Activated CD8-positive, alpha-beta memory T cell treated with anti-CD3 and anti-CD28 coated beads, Interleukin-2, amount 10 ng/mL, durations not matched to agents 7 days and 5 days (primary cell): ENCODE measurements at regions not wholly inside any gene's neighbourhood (a gene's known extent, or its start where the extent isn't known, plus 50 kb on each side); places are given as distances from the start of the nearest gene placed in this dataset.
"Not testable (repeated sequence)": the region's sequence is repeated elsewhere in the genome, so short reads cannot be mapped to it uniquely, and the experiment has no call there.

Experiments used
- ATAC-seq: fragments of 150-1000 bp; cut with Tn5 transposase; one replicate; pipeline ENCODE4 v1.10.0; 2021; ENCODE audit warnings: moderate library complexity
- CTCF ChIA-PET: fragments of 350-600 bp; sonication (Branson Sonifier 250); formaldehyde crosslinking; loops from one replicate; lab custom pipeline; 2021; ENCODE audit warnings: antibody characterized with exemption; lab: Charles Lee
- DNase-seq: peaks from one replicate; pipeline ENCODE4 v3.0.0-alpha.2; 2020
- H3K27ac Mint-ChIP-seq: one replicate; pipeline ENCODE4 v1.8.0; 2021; ENCODE audit warnings: mild to moderate bottlenecking, mixed read lengths
- H3K27me3 Mint-ChIP-seq: one replicate; pipeline ENCODE4 v1.8.0; 2021; ENCODE audit warnings: mixed read lengths
- H3K36me3 Mint-ChIP-seq: one replicate; pipeline ENCODE4 v1.8.0; 2021; ENCODE audit warnings: mild to moderate bottlenecking, mixed read lengths
- H3K4me1 Mint-ChIP-seq: one replicate; pipeline ENCODE4 v1.8.0; 2021; ENCODE audit warnings: mixed read lengths
- H3K4me3 Mint-ChIP-seq: one replicate; pipeline ENCODE4 v1.8.0; 2021; ENCODE audit warnings: mild to moderate bottlenecking, moderate library complexity, mixed read lengths
- H3K9me3 Mint-ChIP-seq: one replicate; pipeline ENCODE4 v1.8.0; 2022; ENCODE audit warnings: low read depth, mixed read lengths

GRCh38 chr5:32876791-32877190 lies 165.7 kb downstream of the NPR3 start:
- peaks cover 15% of the 10 kb centered on the region for H3K9me3 Mint-ChIP-seq
- CTCF ChIA-PET, result no interaction called here
- no peak overlapping the region for H3K27ac Mint-ChIP-seq
- ATAC-seq, result no peak
- H3K4me1 Mint-ChIP-seq, result no peaks in the 10 kb centered on the region
- no peak overlapping the region for H3K4me3 Mint-ChIP-seq
- H3K36me3 Mint-ChIP-seq, result no peaks in the 10 kb centered on the region
- DNase-seq, result no peak
- H3K27me3 Mint-ChIP-seq, result no peaks in the 10 kb centered on the region

GRCh38 chr5:32879364-32879763 lies 168.2 kb downstream of the NPR3 start:
- peaks cover 19% of the 10 kb centered on the region for H3K9me3 Mint-ChIP-seq
- ATAC-seq, H3K4me3 Mint-ChIP-seq, H3K27me3 Mint-ChIP-seq, H3K36me3 Mint-ChIP-seq, DNase-seq, H3K4me1 Mint-ChIP-seq, CTCF ChIA-PET, H3K27ac Mint-ChIP-seq: not testable (repeated sequence)

- no peak overlapping the region for H3K27ac Mint-ChIP-seq
- peaks cover 19% of the 10 kb centered on the region for H3K9me3 Mint-ChIP-seq
- no peak overlapping the region for H3K4me3 Mint-ChIP-seq
- ATAC-seq (no peak), DNase-seq (no peak)
- H3K4me1 Mint-ChIP-seq, result no peaks in the 10 kb centered on the region
- CTCF ChIA-PET, result no interaction called here
- no peaks in the 10 kb centered on the region for H3K36me3 Mint-ChIP-seq
- H3K27me3 Mint-ChIP-seq, result no peaks in the 10 kb centered on the region
These were observed 169.7 kb downstream of the NPR3 start for GRCh38 chr5:32880796-32881195.

DNA sequence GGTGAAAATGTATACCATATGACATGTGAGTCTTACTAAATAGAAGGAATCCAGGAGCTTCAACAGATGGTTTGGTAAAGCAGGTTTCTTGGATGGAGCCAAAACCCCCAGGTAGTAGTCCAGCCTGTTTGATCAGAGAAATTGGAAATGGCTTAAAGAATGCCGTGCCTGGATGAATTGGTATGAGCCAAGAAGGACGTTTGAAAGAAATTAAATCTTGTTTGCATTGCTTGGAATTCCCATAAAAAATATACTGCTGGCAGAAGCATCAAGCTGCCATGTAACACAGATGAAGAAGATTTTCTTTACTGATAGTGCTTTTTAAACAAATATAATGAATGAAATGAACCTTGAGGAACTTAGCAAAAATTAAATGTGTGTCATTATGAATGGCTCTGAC lies 176.3 kb downstream of the NPR3 start:
- H3K4me1 Mint-ChIP-seq, result no peaks in the 10 kb centered on the region
- H3K27me3 Mint-ChIP-seq, result no peaks in the 10 kb centered on the region
- no peak for DNase-seq
- H3K36me3 Mint-ChIP-seq, result no peaks in the 10 kb centered on the region
- peaks cover 9% of the 10 kb centered on the region for H3K9me3 Mint-ChIP-seq
- CTCF ChIA-PET, result no interaction called here
- no peak overlapping the region for H3K27ac Mint-ChIP-seq
- no peak for ATAC-seq
- no peak overlapping the region for H3K4me3 Mint-ChIP-seq

GRCh38 chr5:32889078-32889477 lies 178.0 kb downstream of the NPR3 start:
- H3K4me3 Mint-ChIP-seq, result no peak overlapping the region
- no peaks in the 10 kb centered on the region for H3K27me3 Mint-ChIP-seq
- no peak for DNase-seq
- no peaks in the 10 kb centered on the region for H3K36me3 Mint-ChIP-seq
- CTCF ChIA-PET, result no interaction called here
- H3K4me1 Mint-ChIP-seq, result no peaks in the 10 kb centered on the region
- no peak for ATAC-seq
- no peak overlapping the region for H3K27ac Mint-ChIP-seq
- peaks cover 3% of the 10 kb centered on the region for H3K9me3 Mint-ChIP-seq

GRCh38 chr5:32903613-32904012 lies 192.5 kb downstream of the NPR3 start:
- DNase-seq (no peak), ATAC-seq (no peak)
- Mint-ChIP-seq H3K36me3 (no peaks in the 10 kb centered on the region), H3K27me3 (no peaks in the 10 kb centered on the region), H3K4me3 (no peak overlapping the region), H3K9me3 (no peaks in the 10 kb centered on the region), H3K4me1 (no peaks in the 10 kb centered on the region), H3K27ac (no peak overlapping the region)
- CTCF ChIA-PET, result no interaction called here

GRCh38 chr5:32908641-32909040 lies 197.5 kb downstream of the NPR3 start:
- DNase-seq (no peak), ATAC-seq (no peak)
- Mint-ChIP-seq H3K27ac (no peak overlapping the region), H3K36me3 (no peaks in the 10 kb centered on the region), H3K4me1 (no peaks in the 10 kb centered on the region), H3K27me3 (no peaks in the 10 kb centered on the region), H3K9me3 (peaks cover 2% of the 10 kb centered on the region), H3K4me3 (no peak overlapping the region)
- CTCF ChIA-PET, result no interaction called here

DNA sequence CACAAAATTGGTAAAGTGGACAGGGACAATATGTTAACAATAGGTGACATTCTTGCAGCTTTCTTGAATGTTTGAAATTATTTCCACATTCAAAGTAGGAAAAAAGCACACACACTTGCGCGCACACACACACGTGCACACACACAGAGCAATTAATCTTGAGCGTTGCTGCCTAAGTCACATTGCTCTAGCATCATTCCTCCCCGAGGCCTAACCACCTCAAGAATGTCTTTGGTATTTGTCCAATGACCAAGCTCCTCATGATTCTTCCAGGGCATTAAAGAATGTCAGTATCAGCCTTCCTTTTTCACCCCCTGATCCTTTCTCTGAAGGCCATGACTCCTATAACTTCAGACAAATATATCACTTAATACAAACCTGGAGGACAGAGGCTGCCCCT lies 198.1 kb downstream of the NPR3 start:
- Mint-ChIP-seq H3K4me3 (no peak overlapping the region), H3K27ac (no peak overlapping the region), H3K9me3 (peaks cover 2% of the 10 kb centered on the region), H3K36me3 (no peaks in the 10 kb centered on the region), H3K4me1 (no peaks in the 10 kb centered on the region), H3K27me3 (no peaks in the 10 kb centered on the region)
- DNase-seq (no peak), ATAC-seq (no peak)
- CTCF ChIA-PET, result no interaction called here

DNA sequence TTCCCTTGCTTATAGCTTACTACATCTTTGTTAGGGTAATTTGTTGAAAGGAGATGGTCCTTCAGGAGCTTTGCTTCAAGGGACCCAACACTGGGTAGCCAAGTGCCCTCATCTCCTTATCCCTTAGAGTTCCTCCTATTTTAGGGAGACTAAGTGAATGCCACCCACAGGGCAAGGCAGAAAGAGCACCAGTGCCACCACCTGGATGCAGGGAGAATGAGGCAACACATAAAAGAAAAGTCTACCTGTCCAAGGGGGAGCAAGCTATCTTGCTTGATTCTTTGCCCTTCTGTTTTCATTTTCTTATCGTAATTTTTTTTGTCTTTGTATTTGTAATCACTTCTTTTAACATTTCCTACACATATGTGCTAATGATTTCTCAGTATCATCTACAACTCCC lies 205.5 kb downstream of the NPR3 start:
- Mint-ChIP-seq H3K9me3 (peaks cover 2% of the 10 kb centered on the region), H3K4me1 (no peaks in the 10 kb centered on the region), H3K27ac (no peak overlapping the region), H3K27me3 (no peaks in the 10 kb centered on the region), H3K4me3 (no peak overlapping the region), H3K36me3 (no peaks in the 10 kb centered on the region)
- no peak for ATAC-seq
- DNase-seq, result no peak
- CTCF ChIA-PET, result no interaction called here

- H3K27ac Mint-ChIP-seq, result no peak overlapping the region
- H3K4me3 Mint-ChIP-seq, result no peak overlapping the region
- CTCF ChIA-PET, result no interaction called here
- no peaks in the 10 kb centered on the region for H3K36me3 Mint-ChIP-seq
- H3K9me3 Mint-ChIP-seq, result peaks cover 2% of the 10 kb centered on the region
- no peaks in the 10 kb centered on the region for H3K27me3 Mint-ChIP-seq
- ATAC-seq (no peak), DNase-seq (no peak)
- no peaks in the 10 kb centered on the region for H3K4me1 Mint-ChIP-seq
These were observed 217.6 kb downstream of the NPR3 start for GRCh38 chr5:32928761-32929160.

- ATAC-seq, H3K27me3 Mint-ChIP-seq, CTCF ChIA-PET, DNase-seq, H3K9me3 Mint-ChIP-seq, H3K4me1 Mint-ChIP-seq, H3K4me3 Mint-ChIP-seq, H3K36me3 Mint-ChIP-seq, H3K27ac Mint-ChIP-seq: not testable (repeated sequence)
These were observed 220.3 kb downstream of the NPR3 start for GRCh38 chr5:32931438-32931837.

DNA sequence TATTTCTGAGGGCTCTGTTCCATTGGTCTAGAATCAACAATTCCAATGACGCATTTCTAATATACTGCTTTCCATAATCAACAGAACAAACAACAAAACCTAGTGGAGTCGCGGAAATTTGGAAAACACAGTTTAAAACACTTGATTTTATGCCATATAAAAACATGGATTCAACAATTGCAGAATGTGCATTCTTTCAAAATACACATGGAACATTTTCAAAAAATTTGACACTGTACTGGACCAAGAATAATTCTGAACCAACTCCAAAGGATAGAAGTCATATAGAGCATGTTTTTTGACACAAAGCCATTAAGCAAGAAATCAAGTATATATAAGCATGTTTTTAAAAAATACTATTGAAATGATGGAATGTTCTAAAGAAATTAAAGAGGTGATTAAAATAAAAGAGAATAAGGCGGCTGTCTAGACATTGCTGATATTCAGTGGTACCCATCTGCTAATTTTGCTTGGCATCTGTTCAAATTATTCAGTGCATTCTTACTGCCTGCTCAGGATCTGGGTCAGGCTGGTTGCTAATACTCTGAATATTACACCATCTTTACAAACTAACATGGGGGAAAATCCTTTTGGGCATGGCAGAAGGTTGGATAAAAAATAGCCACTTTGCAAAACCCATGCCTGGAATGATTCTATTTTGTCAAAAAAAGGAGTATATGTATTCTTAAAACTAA lies 221.3 kb downstream of the NPR3 start:
- CTCF ChIA-PET, result no interaction called here
- H3K27ac Mint-ChIP-seq, result no peak overlapping the region
- DNase-seq, result no peak
- no peaks in the 10 kb centered on the region for H3K27me3 Mint-ChIP-seq
- no peak for ATAC-seq
- peaks cover 4% of the 10 kb centered on the region for H3K9me3 Mint-ChIP-seq
- no peaks in the 10 kb centered on the region for H3K4me1 Mint-ChIP-seq
- no peaks in the 10 kb centered on the region for H3K36me3 Mint-ChIP-seq
- H3K4me3 Mint-ChIP-seq, result no peak overlapping the region

GRCh38 chr5:32933692-32934091 lies 222.6 kb downstream of the NPR3 start:
- no peak overlapping the region for H3K27ac Mint-ChIP-seq
- CTCF ChIA-PET, result no interaction called here
- peaks cover 4% of the 10 kb centered on the region for H3K9me3 Mint-ChIP-seq
- no peaks in the 10 kb centered on the region for H3K27me3 Mint-ChIP-seq
- H3K4me3 Mint-ChIP-seq, result no peak overlapping the region
- no peaks in the 10 kb centered on the region for H3K4me1 Mint-ChIP-seq
- DNase-seq (no peak), ATAC-seq (no peak)
- H3K36me3 Mint-ChIP-seq, result no peaks in the 10 kb centered on the region

DNA sequence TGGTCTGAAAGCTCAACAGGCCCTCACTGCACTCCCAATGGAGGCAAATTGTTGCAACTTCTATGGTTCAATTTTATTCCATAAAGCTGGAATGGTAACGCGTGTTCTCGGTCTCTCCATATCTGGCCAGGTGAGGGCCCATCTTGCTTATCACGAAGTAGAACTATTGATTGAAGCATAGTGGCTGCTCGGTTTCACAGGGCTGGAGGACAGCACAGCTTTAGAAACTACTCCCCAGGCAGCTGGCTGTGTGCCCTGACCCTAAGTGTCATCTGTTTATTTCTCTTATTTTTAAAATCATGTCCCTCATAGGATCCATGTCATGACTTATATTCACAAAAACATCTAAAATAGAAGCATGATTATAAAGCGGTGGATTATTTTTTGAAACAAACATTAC lies 223.4 kb downstream of the NPR3 start:
- Mint-ChIP-seq H3K36me3 (no peaks in the 10 kb centered on the region), H3K27ac (no peak overlapping the region), H3K27me3 (no peaks in the 10 kb centered on the region), H3K9me3 (peaks cover 4% of the 10 kb centered on the region), H3K4me3 (no peak overlapping the region), H3K4me1 (no peaks in the 10 kb centered on the region)
- ATAC-seq (no peak), DNase-seq (no peak)
- CTCF ChIA-PET, result no interaction called here

DNA sequence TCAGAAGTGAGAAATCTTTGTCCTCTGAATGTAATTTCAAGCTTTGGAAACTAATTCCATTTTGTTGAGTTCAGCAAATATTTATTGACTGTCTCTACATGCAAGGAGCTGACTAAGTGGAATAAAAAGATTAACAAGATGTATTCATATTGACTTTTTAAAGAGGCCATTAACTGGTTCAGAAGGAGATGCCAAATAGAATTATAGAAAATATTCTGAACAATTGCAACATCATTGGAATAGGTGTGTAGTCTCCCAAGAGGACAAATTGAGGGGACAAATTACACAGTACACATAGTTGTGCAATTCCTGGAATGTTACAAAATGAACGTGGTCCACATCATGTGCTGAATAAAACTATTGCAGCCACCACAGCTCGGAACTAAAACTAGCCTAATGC lies 224.2 kb downstream of the NPR3 start:
- peaks cover 4% of the 10 kb centered on the region for H3K9me3 Mint-ChIP-seq
- DNase-seq (no peak), ATAC-seq (no peak)
- H3K4me3 Mint-ChIP-seq, result no peak overlapping the region
- no peak overlapping the region for H3K27ac Mint-ChIP-seq
- no peaks in the 10 kb centered on the region for H3K27me3 Mint-ChIP-seq
- no peaks in the 10 kb centered on the region for H3K4me1 Mint-ChIP-seq
- no peaks in the 10 kb centered on the region for H3K36me3 Mint-ChIP-seq
- CTCF ChIA-PET, result no interaction called here
